ENCODE measurements at regions not wholly inside any gene's neighbourhood (a gene's known extent, or its start where the extent isn't known, plus 50 kb on each side); places are given as distances from the start of the nearest gene placed in this dataset.
"Not testable (repeated sequence)": the region's sequence is repeated elsewhere in the genome, so short reads cannot be mapped to it uniquely, and the experiment has no call there.

GRCh38 chr14:55847766-55848165, 267.8 kb downstream of the KTN1 start:
- DNase-seq, result no peak

GRCh38 chr14:55848964-55849363, 269.0 kb downstream of the KTN1 start:
- no peak for DNase-seq

GRCh38 chr14:55849833-55850232, 268.4 kb upstream of the PELI2 start:
- DNase-seq, result no peak

GRCh38 chr14:55850825-55851241, 267.4 kb upstream of the PELI2 start:
- DNase-seq, result peak; percentile 11

GRCh38 chr14:55851301-55851700, 266.9 kb upstream of the PELI2 start:
- peak; percentile 44 for DNase-seq

GRCh38 chr14:55851961-55852360, 266.2 kb upstream of the PELI2 start:
- DNase-seq, result no peak

- DNase-seq, result no peak
Measured at GRCh38 chr14:55855751-55856150, 262.5 kb upstream of the PELI2 start.

GRCh38 chr14:55858604-55859003, 259.6 kb upstream of the PELI2 start:
- DNase-seq, result no peak

- DNase-seq, result not testable (repeated sequence)
Measured at GRCh38 chr14:55861561-55861960, 256.6 kb upstream of the PELI2 start.

- no peak for DNase-seq
Measured at GRCh38 chr14:55864890-55865655, 253.1 kb upstream of the PELI2 start.

- no peak for DNase-seq
Measured at GRCh38 chr14:55867311-55867710, 250.9 kb upstream of the PELI2 start.

- DNase-seq, result no peak
Measured at GRCh38 chr14:55867719-55868118, 250.5 kb upstream of the PELI2 start.

GRCh38 chr14:55869397-55870049, 248.7 kb upstream of the PELI2 start:
- DNase-seq, result peak; percentile 17

GRCh38 chr14:55873169-55873568, 245.0 kb upstream of the PELI2 start:
- DNase-seq, result no peak

- DNase-seq, result no peak
Measured at GRCh38 chr14:55874785-55875184, 243.4 kb upstream of the PELI2 start.

GRCh38 chr14:55877942-55878341, 240.3 kb upstream of the PELI2 start:
- no peak for DNase-seq

GRCh38 chr14:55881577-55882241, 236.5 kb upstream of the PELI2 start:
- no peak for DNase-seq

- no peak for DNase-seq
Measured at GRCh38 chr14:55884819-55885218, 233.4 kb upstream of the PELI2 start.

GRCh38 chr14:55889124-55889523, 229.1 kb upstream of the PELI2 start:
- DNase-seq, result no peak

GRCh38 chr14:55891692-55892091, 226.5 kb upstream of the PELI2 start:
- no peak for DNase-seq

- no peak for DNase-seq
Measured at GRCh38 chr14:55892906-55893305, 225.3 kb upstream of the PELI2 start.

GRCh38 chr14:55893705-55894104, 224.5 kb upstream of the PELI2 start:
- no peak for DNase-seq

GRCh38 chr14:55897031-55897430, 221.2 kb upstream of the PELI2 start:
- no peak for DNase-seq

GRCh38 chr14:55898938-55899337, 219.3 kb upstream of the PELI2 start:
- no peak for DNase-seq
